ENCODE measurements at regions not wholly inside any gene's neighbourhood (a gene's known extent, or its start where the extent isn't known, plus 50 kb on each side); places are given as distances from the start of the nearest gene placed in this dataset.
A peak's percentile ranks its signal among the peaks of the same experiment; 100 is the strongest.

DNA sequence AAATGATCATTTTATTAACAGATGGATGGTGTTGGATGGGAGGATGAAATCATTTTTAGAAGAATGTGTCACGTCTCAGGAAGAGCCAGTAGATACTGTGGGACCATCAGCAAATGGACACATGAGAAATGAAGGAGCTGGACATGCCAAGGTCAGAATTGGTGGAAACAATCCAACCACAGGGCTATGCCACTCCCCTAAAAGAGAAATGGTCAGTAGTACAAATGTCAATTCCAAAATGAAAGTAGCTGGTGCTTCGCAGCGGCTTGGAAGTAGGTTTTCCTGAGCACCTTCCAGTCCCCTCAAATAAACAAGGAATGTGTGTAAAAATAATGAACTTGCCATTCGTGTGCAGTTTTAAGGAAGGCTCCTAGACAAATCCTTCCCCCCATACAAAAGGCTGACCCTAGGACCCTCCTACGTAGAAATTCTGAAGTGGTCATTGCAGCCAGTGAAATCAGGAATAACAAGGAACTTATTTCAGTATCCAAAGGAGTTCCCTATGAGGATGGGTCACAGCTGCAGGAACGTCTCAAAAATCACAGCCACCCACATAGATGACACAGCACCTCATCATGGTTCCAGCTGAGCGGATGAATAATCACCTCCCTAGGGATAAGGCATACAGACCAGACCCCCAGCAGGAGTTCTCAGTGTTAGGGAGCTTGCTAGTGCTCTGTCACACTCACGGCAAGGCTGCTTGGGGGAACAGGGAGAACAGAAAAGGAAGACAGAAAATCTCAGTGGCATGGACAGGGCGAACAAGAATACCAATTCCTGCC lies 239.2 kb downstream of the HS3ST3A1 start:
- H3K27ac Mint-ChIP-seq = no peak overlapping the region
- H3K36me3 Mint-ChIP-seq (ENCODE audit: low read depth) = no peaks in the 10 kb centered on the region
- no peaks in the 10 kb centered on the region for H3K9me3 Mint-ChIP-seq
- no peak overlapping the region for H3K4me3 Mint-ChIP-seq
- peaks cover 23% of the 10 kb centered on the region for H3K4me1 Mint-ChIP-seq
- DNase-seq = peak; percentile 21
- H3K27me3 Mint-ChIP-seq (ENCODE audit: low read depth, poor library complexity) = peaks cover 4% of the 10 kb centered on the region
- TF ChIP-seq, protein P1, sequence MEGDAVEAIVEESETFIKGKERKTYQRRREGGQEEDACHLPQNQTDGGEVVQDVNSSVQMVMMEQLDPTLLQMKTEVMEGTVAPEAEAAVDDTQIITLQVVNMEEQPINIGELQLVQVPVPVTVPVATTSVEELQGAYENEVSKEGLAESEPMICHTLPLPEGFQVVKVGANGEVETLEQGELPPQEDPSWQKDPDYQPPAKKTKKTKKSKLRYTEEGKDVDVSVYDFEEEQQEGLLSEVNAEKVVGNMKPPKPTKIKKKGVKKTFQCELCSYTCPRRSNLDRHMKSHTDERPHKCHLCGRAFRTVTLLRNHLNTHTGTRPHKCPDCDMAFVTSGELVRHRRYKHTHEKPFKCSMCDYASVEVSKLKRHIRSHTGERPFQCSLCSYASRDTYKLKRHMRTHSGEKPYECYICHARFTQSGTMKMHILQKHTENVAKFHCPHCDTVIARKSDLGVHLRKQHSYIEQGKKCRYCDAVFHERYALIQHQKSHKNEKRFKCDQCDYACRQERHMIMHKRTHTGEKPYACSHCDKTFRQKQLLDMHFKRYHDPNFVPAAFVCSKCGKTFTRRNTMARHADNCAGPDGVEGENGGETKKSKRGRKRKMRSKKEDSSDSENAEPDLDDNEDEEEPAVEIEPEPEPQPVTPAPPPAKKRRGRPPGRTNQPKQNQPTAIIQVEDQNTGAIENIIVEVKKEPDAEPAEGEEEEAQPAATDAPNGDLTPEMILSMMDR (IDR thresholded peaks at IDR 0.05) = no peak

DNA sequence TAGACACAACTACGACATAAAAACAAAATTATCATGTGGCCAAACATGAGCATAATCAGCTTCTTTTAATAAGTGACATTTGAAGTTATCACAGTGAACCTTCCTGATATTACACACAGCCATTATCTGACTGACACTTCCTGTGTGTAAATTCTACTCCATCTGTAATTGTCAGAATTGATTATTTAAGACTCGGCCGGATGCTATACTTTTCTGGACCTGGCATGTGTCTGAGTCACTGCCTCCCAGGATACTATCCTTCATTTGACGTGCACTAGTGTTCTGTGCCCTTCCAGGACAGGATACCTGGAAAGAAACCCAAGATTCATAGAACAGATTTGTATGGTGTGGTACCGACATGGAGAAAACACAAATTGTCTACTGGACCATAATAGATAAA lies 242.0 kb downstream of the HS3ST3A1 start:
- Mint-ChIP-seq H3K4me1 (peaks cover 23% of the 10 kb centered on the region), H3K9me3 (peaks cover 4% of the 10 kb centered on the region), H3K27ac (no peak overlapping the region), H3K36me3 (ENCODE audit: low read depth) (no peaks in the 10 kb centered on the region), H3K27me3 (ENCODE audit: low read depth, poor library complexity) (peaks cover 7% of the 10 kb centered on the region), H3K4me3 (no peak overlapping the region)
- no peak for DNase-seq
- TF ChIP-seq, protein P1 (IDR thresholded peaks at IDR 0.05) = no peak

DNA sequence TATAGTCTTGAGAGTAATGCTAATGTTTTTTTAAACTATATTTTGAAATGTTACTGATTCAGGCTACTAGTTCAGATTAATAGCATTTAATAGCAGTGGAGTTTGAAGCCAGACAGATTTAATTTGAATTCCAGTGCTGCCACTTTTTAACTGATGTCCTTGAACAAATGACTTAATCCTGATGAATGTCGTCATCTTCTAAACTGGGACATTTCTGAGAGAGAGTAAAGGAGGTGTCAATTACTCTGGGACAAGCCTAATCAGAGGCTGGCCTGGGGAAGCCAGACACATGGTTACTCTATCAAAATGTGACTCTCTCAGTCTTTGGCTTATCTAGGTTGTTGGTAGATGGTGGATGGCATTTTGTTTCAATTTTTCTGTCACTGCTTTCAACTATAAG lies 246.7 kb downstream of the HS3ST3A1 start:
- TF ChIP-seq, protein P1 (IDR thresholded peaks at IDR 0.05) = no peak

DNA sequence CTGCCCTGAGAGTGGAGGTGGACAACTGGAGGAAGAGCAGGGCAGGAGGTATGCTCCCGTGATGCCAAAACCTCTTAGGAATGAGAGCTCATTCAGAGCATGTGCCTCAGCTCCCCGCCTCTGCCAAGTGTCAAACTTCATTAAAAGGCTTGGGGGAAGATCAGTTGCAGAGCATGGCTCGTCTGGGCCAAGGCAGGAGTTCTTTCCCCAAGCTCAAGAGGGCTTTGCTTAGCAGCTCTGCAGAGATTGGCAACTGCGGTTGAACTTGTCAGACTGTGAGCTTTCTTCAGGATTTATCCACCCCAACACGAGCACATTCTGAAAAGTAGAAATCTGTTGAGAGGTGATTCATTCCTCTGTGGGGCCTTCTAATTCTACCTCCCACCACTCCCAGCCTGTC lies 248.1 kb downstream of the HS3ST3A1 start:
- Mint-ChIP-seq H3K27me3 (ENCODE audit: low read depth, poor library complexity) (peaks cover 4% of the 10 kb centered on the region), H3K27ac (no peak overlapping the region), H3K4me3 (no peak overlapping the region), H3K9me3 (peaks cover 4% of the 10 kb centered on the region), H3K4me1 (peaks cover 14% of the 10 kb centered on the region), H3K36me3 (ENCODE audit: low read depth) (no peaks in the 10 kb centered on the region)
- no peak for DNase-seq
- TF ChIP-seq, protein P1 (IDR thresholded peaks at IDR 0.05) = no peak

More for the DNA sequence above, 246.7 kb downstream of the HS3ST3A1 start:
- peaks cover 4% of the 10 kb centered on the region for H3K9me3 Mint-ChIP-seq
- H3K4me3 Mint-ChIP-seq = no peak overlapping the region
- H3K27ac Mint-ChIP-seq = peak overlapping the region; percentile 22
- H3K4me1 Mint-ChIP-seq = peaks cover 14% of the 10 kb centered on the region
- peaks cover 4% of the 10 kb centered on the region for H3K27me3 Mint-ChIP-seq (ENCODE audit: low read depth, poor library complexity)
- DNase-seq = no peak
- no peaks in the 10 kb centered on the region for H3K36me3 Mint-ChIP-seq (ENCODE audit: low read depth)

DNA sequence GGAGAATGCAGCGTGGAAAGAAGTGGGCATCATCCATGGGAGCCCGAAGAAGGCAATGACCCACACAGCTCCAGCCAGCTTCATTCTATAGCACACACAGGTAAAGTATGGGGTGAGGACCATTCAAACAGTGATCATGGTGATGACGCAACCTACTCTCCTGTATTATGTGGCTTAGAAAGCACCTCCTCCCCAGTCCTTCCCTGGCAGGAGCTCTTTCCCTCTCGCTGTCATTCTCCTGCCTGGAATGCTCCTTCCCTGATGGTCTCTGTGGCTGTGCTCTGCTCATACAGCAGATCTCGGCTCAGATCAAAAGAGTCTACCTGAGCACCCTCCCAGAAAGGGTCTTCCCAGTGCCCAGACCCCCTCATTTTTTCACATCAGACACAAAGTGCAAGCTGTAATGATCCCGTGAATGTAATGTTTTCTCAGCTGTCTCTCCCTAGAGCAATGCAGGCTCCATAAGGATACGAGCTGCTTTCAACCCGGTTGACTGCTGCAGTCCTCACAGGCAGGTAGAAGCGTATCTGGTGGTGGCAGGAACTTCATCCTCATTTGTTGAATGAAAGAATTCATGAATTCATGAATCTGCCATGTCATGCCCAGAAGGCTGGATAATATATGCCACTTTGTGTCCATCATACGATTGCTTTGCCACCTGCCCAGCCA lies 248.8 kb downstream of the HS3ST3A1 start:
- peaks cover 8% of the 10 kb centered on the region for H3K9me3 Mint-ChIP-seq
- no peak for DNase-seq
- H3K4me3 Mint-ChIP-seq = no peak overlapping the region
- TF ChIP-seq, protein P1 (IDR thresholded peaks at IDR 0.05) = no peak
- H3K27me3 Mint-ChIP-seq (ENCODE audit: low read depth, poor library complexity) = peaks cover 4% of the 10 kb centered on the region
- no peak overlapping the region for H3K27ac Mint-ChIP-seq
- peaks cover 14% of the 10 kb centered on the region for H3K4me1 Mint-ChIP-seq
- H3K36me3 Mint-ChIP-seq (ENCODE audit: low read depth) = no peaks in the 10 kb centered on the region
